Endothelial cell of umbilical vein (primary cell): ENCODE measurements at regions not wholly inside any gene's neighbourhood (a gene's known extent, or its start where the extent isn't known, plus 50 kb on each side); places are given as distances from the start of the nearest gene placed in this dataset.

ENCODE experiments used
- BruUV-seq: library from RNA; stranded (reverse); fragments of 400-500 nt; replicated peaks from 2 replicates; lab custom pipeline; 2021; lab: Mats Ljungman, UMichigan
- CTCF ChIA-PET: fragments of 300-600, 350-600 bp; sonication (Branson Sonifier 250); formaldehyde crosslinking; loops from one replicate; lab custom pipeline; 2021; ENCODE audit warnings: antibody characterized with exemption, inconsistent platforms; lab: Charles Lee
- POLR2A ChIA-PET: fragments of 300-600, 350-600 bp; sonication (Branson Sonifier 250); formaldehyde crosslinking; loops from one replicate; lab custom pipeline; 2021; ENCODE audit warnings: antibody characterized with exemption, inconsistent platforms; lab: Charles Lee
- DNase-seq: peaks from one replicate; pipeline ENCODE4 v3.0.0-alpha.2; 2011; ENCODE audit warnings: low read depth, low spot score
- FAIRE-seq: peaks from 2 replicates; lab custom pipeline; 2011; peaks lifted over from hg19 to GRCh38; lab: Jason Lieb, UNC
- H2AFZ ChIP-seq: 2 replicates; pipeline ENCODE4 v1.6.0; 2012; ENCODE audit warnings: low read depth, low read length, control low read depth, inconsistent platforms
- H3K27ac ChIP-seq: 2 replicates; pipeline ENCODE4 v1.5.1; 2011; ENCODE audit warnings: low read depth, mild to moderate bottlenecking, control low read depth, low read length, moderate library complexity; ENCODE audit not compliant: insufficient read depth
- H3K27me3 ChIP-seq, 2 experiments: 2 replicates each; pipeline versions ENCODE4 v1.6.0 to v1.6.1; 2011; ENCODE audit warnings: low read length in 2 of 2, mixed read lengths in 1 of 2; ENCODE audit not compliant: control insufficient read depth in 2 of 2, insufficient read depth in 2 of 2
- H3K36me3 ChIP-seq, 2 experiments: 2 replicates in 1 of 2; 3 replicates in 1 of 2; pipeline ENCODE4 v1.5.1; 2011; ENCODE audit warnings: low read length in 2 of 2, mild to moderate bottlenecking in 1 of 2, moderate library complexity in 1 of 2; ENCODE audit not compliant: control insufficient read depth in 2 of 2, insufficient read depth in 2 of 2; ENCODE audit errors: extremely low read depth in 1 of 2
- H3K4me1 ChIP-seq: 3 replicates; pipeline ENCODE4 v1.5.1; 2011; ENCODE audit warnings: mild to moderate bottlenecking, low read length; ENCODE audit not compliant: control insufficient read depth, insufficient read depth; ENCODE audit errors: extremely low read depth
- H3K4me2 ChIP-seq: 2 replicates; pipeline ENCODE4 v1.6.1; 2011; ENCODE audit warnings: low read length, control low read depth, mixed read lengths; ENCODE audit not compliant: insufficient read depth
- H3K4me3 ChIP-seq, 3 experiments: fragments of 200-600 bp in 1 of 3; sonication (generic), shearing (Covaris generic) in 1 of 3; replicated peaks in 1 of 3; 2 replicates each; pipeline ENCODE4 v1.5.1; 2011 to 2016; ENCODE audit warnings: control low read depth in 3 of 3, low read length in 3 of 3, mild to moderate bottlenecking in 2 of 3, inconsistent platforms in 1 of 3, low read depth in 1 of 3, moderate library complexity in 1 of 3; ENCODE audit not compliant: insufficient read depth in 1 of 3
- H3K79me2 ChIP-seq: 2 replicates; pipeline ENCODE4 v1.6.0; 2012; ENCODE audit warnings: low read length, inconsistent platforms; ENCODE audit not compliant: control insufficient read depth, insufficient read depth
- H3K9ac ChIP-seq: replicated peaks from 2 replicates; pipeline ENCODE3; 2011; ENCODE audit warnings: low read length, control low read depth; ENCODE audit not compliant: insufficient read depth; ENCODE audit errors: extremely low read depth
- H3K9me1 ChIP-seq: replicated peaks from 3 replicates; pipeline ENCODE4 v1.6.0; 2011; ENCODE audit warnings: mild to moderate bottlenecking, low read length; ENCODE audit not compliant: control insufficient read depth, insufficient read depth; ENCODE audit errors: extremely low read depth
- H3K9me3 ChIP-seq: replicated peaks from 2 replicates; pipeline ENCODE4 v1.5.1; 2012; ENCODE audit warnings: low read length, inconsistent platforms; ENCODE audit not compliant: control insufficient read depth, insufficient read depth
- H4K20me1 ChIP-seq: replicated peaks from 2 replicates; pipeline ENCODE3; 2011; ENCODE audit warnings: mild to moderate bottlenecking, low read length; ENCODE audit not compliant: control insufficient read depth, insufficient read depth; ENCODE audit errors: extremely low read depth
- CTCF ChIP-seq, 2 donors: IDR thresholded peaks; 1 replicate in 1 of 2; 2 replicates in 1 of 2; pipeline ENCODE4 v1.5.1; 2011; ENCODE audit warnings: low read length in 2 of 2, mild to moderate bottlenecking in 2 of 2, moderate library complexity in 2 of 2, control low read depth in 1 of 2, inconsistent platforms in 1 of 2, low read depth in 1 of 2; ENCODE audit not compliant: insufficient read depth in 1 of 2; ENCODE audit errors: extremely low read depth in 1 of 2
- EZH2 ChIP-seq: IDR thresholded peaks from 2 replicates; pipeline ENCODE4 v1.6.1; 2012; ENCODE audit warnings: borderline replicate concordance, low read depth, mild to moderate bottlenecking, moderate library complexity, low read length, inconsistent platforms; ENCODE audit not compliant: severe bottlenecking
- FOS ChIP-seq: IDR thresholded peaks from 2 replicates; pipeline ENCODE4 v1.6.1; 2011; ENCODE audit warnings: mild to moderate bottlenecking, low read length, moderate library complexity, borderline replicate concordance; ENCODE audit not compliant: insufficient read depth
- GATA2 ChIP-seq: IDR thresholded peaks from 2 replicates; pipeline ENCODE4 v1.7.0; 2011; ENCODE audit warnings: low read depth, mild to moderate bottlenecking, moderate library complexity, mixed read lengths, low read length; ENCODE audit not compliant: insufficient read length, insufficient read depth
- JUN ChIP-seq: IDR thresholded peaks from 2 replicates; pipeline ENCODE4 v1.6.1; 2011; ENCODE audit warnings: borderline replicate concordance, low read depth; ENCODE audit not compliant: insufficient read length, insufficient read depth
- MAX ChIP-seq: IDR thresholded peaks from 2 replicates; pipeline ENCODE4 v1.6.1; 2011; ENCODE audit not compliant: insufficient read depth, insufficient read length
- MYC ChIP-seq: IDR thresholded peaks from one replicate; pipeline ENCODE4 v1.6.1; 2011; ENCODE audit warnings: mild to moderate bottlenecking, low read depth, low read length
- POLR2A ChIP-seq: IDR thresholded peaks from 2 replicates; pipeline ENCODE4 v1.6.1; 2012; ENCODE audit warnings: low read depth, mild to moderate bottlenecking, control low read depth, low read length
- POLR2AphosphoS5 ChIP-seq: IDR thresholded peaks from 2 replicates; pipeline ENCODE4 v1.6.1; 2012; ENCODE audit warnings: low read depth, mild to moderate bottlenecking, control low read depth, low read length, moderate library complexity; ENCODE audit not compliant: insufficient read depth
- dilution Hi-C: fragments of 300-500 bp; cut with MboI; formaldehyde crosslinking; loops from one replicate; pipeline ENCODE4 v1.15.0; 2019; ENCODE audit warnings: low sequenced_read_pairs; ENCODE audit not compliant: extremely low pct_ligation_motif_present
- intact Hi-C: fragments of 100-400 bp; cut with micrococcal nuclease; formaldehyde crosslinking; loops from one replicate; pipeline ENCODE4 v1.10.0; 2022

- Histone ChIP-seq H3K9ac (no peak overlapping the region), H3K79me2 (no peaks in the 10 kb centered on the region), H3K27me3 (peaks cover 2 to 11% of the 10 kb centered on the region in 2 experiments), H3K9me3 (peaks cover 2% of the 10 kb centered on the region), H3K4me2 (no peak overlapping the region), H3K36me3 (no peaks in the 10 kb centered on the region), H3K4me3 (no peak overlapping the region), H3K4me1 (no peaks in the 10 kb centered on the region), H4K20me1 (no peaks in the 10 kb centered on the region), H2AFZ (no peak overlapping the region), H3K27ac (no peak overlapping the region), H3K9me1 (no peaks in the 10 kb centered on the region)
- dilution Hi-C loops: no loop called here
- TF ChIP-seq GATA2 (no peak), FOS (no peak), POLR2AphosphoS5 (no peak), EZH2 (no peak), MAX (no peak), MYC (no peak), POLR2A (no peak), JUN (no peak), CTCF (IDR thresholded peaks at IDR 0.05; ENCODE audit: extremely low read depth in 1 of 2, insufficient read depth in 1 of 2, low read depth in 1 of 2, low read length in 2 of 2) (no peak)
- FAIRE-seq (no peak), DNase-seq (no peak)
- ChIA-PET POLR2A (no interaction called here), CTCF (no interaction called here)
- BruUV-seq: no TSS peak
- intact Hi-C loops: no loop called here
These were observed 52.0 kb upstream of the RANBP6 start for GRCh38 chr9:6067426-6067825.
